GM10266 (cell line): ENCODE measurements at regions not wholly inside any gene's neighbourhood (a gene's known extent, or its start where the extent isn't known, plus 50 kb on each side); places are given as distances from the start of the nearest gene placed in this dataset.

ENCODE experiments used
- DNase-seq: peaks from one replicate; pipeline ENCODE4 v3.0.0; 2012; ENCODE audit errors: extremely low spot score
- CTCF ChIP-seq: IDR thresholded peaks from 2 replicates; pipeline ENCODE4 v1.5.1; 2012; ENCODE audit warnings: mild to moderate bottlenecking, low read depth; ENCODE audit not compliant: control insufficient read depth, insufficient read depth; ENCODE audit errors: missing control alignments

- DNase-seq = no peak
- no peak for TF ChIP-seq CTCF
Observed at GRCh38 chr2:16716024-16716423, 50.4 kb upstream of the CYRIA start.
